Ovary (tissue), 3 donors: ENCODE measurements at regions not wholly inside any gene's neighbourhood (a gene's known extent, or its start where the extent isn't known, plus 50 kb on each side); places are given as distances from the start of the nearest gene placed in this dataset.

Source experiments
- POLR2A ChIP-seq: fragments of 450-650 bp; IDR thresholded peaks from one replicate; pipeline ENCODE4 v1.6.1; 2017; ENCODE audit warnings: antibody characterized with exemption, mild to moderate bottlenecking, moderate library complexity
- TF ChIP-seq, protein P1 (sequence below), 3 donors: fragments of 450-650 bp in 2 of 3; fragments of 200-600 bp in 1 of 3; IDR thresholded peaks; one replicate each; pipeline versions ENCODE4 v1.5.1 to v1.8.0; 2016 to 2022; ENCODE audit warnings: antibody characterized with exemption in 3 of 3, mild to moderate bottlenecking in 1 of 3
- donor health status: DM: no; HTN: no; CAD: no.

GRCh38 chr1:216898801-216899200 lies 175.6 kb upstream of the ESRRG start:
- no peak for TF ChIP-seq POLR2A
- TF ChIP-seq, protein P1, sequence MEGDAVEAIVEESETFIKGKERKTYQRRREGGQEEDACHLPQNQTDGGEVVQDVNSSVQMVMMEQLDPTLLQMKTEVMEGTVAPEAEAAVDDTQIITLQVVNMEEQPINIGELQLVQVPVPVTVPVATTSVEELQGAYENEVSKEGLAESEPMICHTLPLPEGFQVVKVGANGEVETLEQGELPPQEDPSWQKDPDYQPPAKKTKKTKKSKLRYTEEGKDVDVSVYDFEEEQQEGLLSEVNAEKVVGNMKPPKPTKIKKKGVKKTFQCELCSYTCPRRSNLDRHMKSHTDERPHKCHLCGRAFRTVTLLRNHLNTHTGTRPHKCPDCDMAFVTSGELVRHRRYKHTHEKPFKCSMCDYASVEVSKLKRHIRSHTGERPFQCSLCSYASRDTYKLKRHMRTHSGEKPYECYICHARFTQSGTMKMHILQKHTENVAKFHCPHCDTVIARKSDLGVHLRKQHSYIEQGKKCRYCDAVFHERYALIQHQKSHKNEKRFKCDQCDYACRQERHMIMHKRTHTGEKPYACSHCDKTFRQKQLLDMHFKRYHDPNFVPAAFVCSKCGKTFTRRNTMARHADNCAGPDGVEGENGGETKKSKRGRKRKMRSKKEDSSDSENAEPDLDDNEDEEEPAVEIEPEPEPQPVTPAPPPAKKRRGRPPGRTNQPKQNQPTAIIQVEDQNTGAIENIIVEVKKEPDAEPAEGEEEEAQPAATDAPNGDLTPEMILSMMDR (IDR thresholded peaks at IDR 0.05): no peak
